RPMI8226 (cell line): ENCODE measurements at regions not wholly inside any gene's neighbourhood (a gene's known extent, or its start where the extent isn't known, plus 50 kb on each side); places are given as distances from the start of the nearest gene placed in this dataset.

ENCODE experiments used
- DNase-seq: peaks from one replicate; pipeline ENCODE4 v3.0.0-alpha.2; 2015

GRCh38 chr1:87791931-87792740 lies 463.5 kb downstream of the LMO4 start:
- DNase-seq = no peak

GRCh38 chr1:87794788-87795614 lies 466.3 kb downstream of the LMO4 start:
- DNase-seq = no peak

- no peak for DNase-seq
These were observed 467.1 kb downstream of the LMO4 start for GRCh38 chr1:87795615-87796337.

GRCh38 chr1:87796471-87796901 lies 467.8 kb downstream of the LMO4 start:
- no peak for DNase-seq

- no peak for DNase-seq
These were observed 470.8 kb downstream of the LMO4 start for GRCh38 chr1:87799451-87799850.

GRCh38 chr1:87800006-87800405 lies 471.3 kb downstream of the LMO4 start:
- DNase-seq = no peak

- no peak for DNase-seq
These were observed 474.7 kb downstream of the LMO4 start for GRCh38 chr1:87803375-87803774.

- DNase-seq = no peak
These were observed 475.4 kb downstream of the LMO4 start for GRCh38 chr1:87804128-87804527.

GRCh38 chr1:87805666-87806378 lies 477.1 kb downstream of the LMO4 start:
- DNase-seq = no peak

GRCh38 chr1:87806379-87807094 lies 477.9 kb downstream of the LMO4 start:
- no peak for DNase-seq

GRCh38 chr1:87810166-87810565 lies 481.5 kb downstream of the LMO4 start:
- DNase-seq = no peak

- no peak for DNase-seq
These were observed 484.3 kb downstream of the LMO4 start for GRCh38 chr1:87812871-87813577.

GRCh38 chr1:87814573-87814972 lies 485.9 kb downstream of the LMO4 start:
- no peak for DNase-seq

- DNase-seq = no peak
These were observed 488.0 kb downstream of the LMO4 start for GRCh38 chr1:87816646-87817045.

GRCh38 chr1:87820668-87821334 lies 492.1 kb downstream of the LMO4 start:
- no peak for DNase-seq

GRCh38 chr1:87821335-87821697 lies 492.6 kb downstream of the LMO4 start:
- no peak for DNase-seq

- DNase-seq = peak; percentile 77
These were observed 498.1 kb downstream of the LMO4 start for GRCh38 chr1:87826681-87827251.

- no peak for DNase-seq
These were observed 500.7 kb downstream of the LMO4 start for GRCh38 chr1:87829360-87829759.

- no peak for DNase-seq
These were observed 501.8 kb downstream of the LMO4 start for GRCh38 chr1:87830432-87830978.

GRCh38 chr1:87833166-87833565 lies 504.5 kb downstream of the LMO4 start:
- DNase-seq = no peak
